Adrenal gland (tissue), 9 donors: ENCODE measurements at regions not wholly inside any gene's neighbourhood (a gene's known extent, or its start where the extent isn't known, plus 50 kb on each side); places are given as distances from the start of the nearest gene placed in this dataset.

Source experiments
- DNase-seq, 7 donors: peaks; one replicate each; pipeline ENCODE4 v3.0.0-alpha.2; 2019 to 2020
- H3K27ac ChIP-seq, 5 donors: fragments of 200-600 bp; sonication (generic) in 4 of 5; 1 replicate in 3 of 5; 2 replicates in 2 of 5; pipeline versions ENCODE4 v1.5.1 to v1.8.0; 2016 to 2020; ENCODE audit warnings: mild to moderate bottlenecking in 1 of 5
- H3K27me3 ChIP-seq: fragments of 200-600 bp; 2 replicates; pipeline ENCODE4 v1.8.0; 2021
- H3K36me3 ChIP-seq, 2 donors: fragments of 200-600 bp; replicated peaks in 1 of 2; 1 replicate in 1 of 2; 2 replicates in 1 of 2; pipeline versions ENCODE4 v1.5.1 to v1.8.0; 2018 to 2022
- H3K4me1 ChIP-seq, 2 donors: fragments of 200-600 bp; replicated peaks in 1 of 2; 1 replicate in 1 of 2; 2 replicates in 1 of 2; pipeline versions ENCODE4 v1.5.1 to v1.8.0; 2018 to 2021
- H3K4me3 ChIP-seq, 4 donors: fragments of 200-600 bp; sonication (generic) in 3 of 4; one replicate each; pipeline ENCODE4 v1.5.1; 2016 to 2018
- H3K9me3 ChIP-seq, 3 donors: fragments of 200-600 bp; sonication (generic) in 1 of 3; replicated peaks in 1 of 3; 1 replicate in 2 of 3; 2 replicates in 1 of 3; pipeline versions ENCODE4 v1.5.1 to v1.8.0; 2016 to 2021
- CTCF ChIP-seq, 6 experiments: fragments of 450-650 bp in 4 of 6; fragments of 200-600 bp in 2 of 6; sonication (generic) in 1 of 6; IDR thresholded peaks; 1 replicate in 5 of 6; 2 replicates in 1 of 6; pipeline versions ENCODE4 v1.5.1 to v1.8.0; 2016 to 2021; ENCODE audit warnings: antibody characterized with exemption in 6 of 6, mild to moderate bottlenecking in 2 of 6, moderate library complexity in 1 of 6
- POLR2A ChIP-seq, 2 donors: fragments of 450-650 bp; IDR thresholded peaks; one replicate each; pipeline ENCODE4 v1.6.1; 2017; ENCODE audit warnings: antibody characterized with exemption in 2 of 2, mild to moderate bottlenecking in 2 of 2, moderate library complexity in 1 of 2
- WGBS, 4 donors: extraction: QIAGEN DNeasy Blood & Tissue Kit in 2 of 4; methylation state at CpG; one replicate each; pipeline versions ENCODE4 v1.1.5 to v1.1.7; 2013 to 2017; 5-methylcytosine and 5-hydroxymethylcytosine counted together
- intact Hi-C, 2 donors: fragments of 100-400 bp; cut with DNase I; formaldehyde crosslinking; loops; one replicate each; pipeline versions ENCODE4 v1.14.1 to v1.15.0; 2022 to 2023
- donor health status: healthy with polysubstance abuse.
- donor health status: Bipolar disorder and iron deficiency.
- donor health status: DM: yes; HTN: yes; CAD: no.
- donor health status: DM: no; HTN: no; CAD: no.
- donor health status: DM: no; HTN: no; CAD: no.

GRCh38 chr2:14747447-14747846 is 114.9 kb downstream of the LRATD1 start:
- Histone ChIP-seq H3K27ac (no peak overlapping the region), H3K4me3 (no peak overlapping the region), H3K4me1 (no peaks in the 10 kb centered on the region), H3K36me3 (no peaks in the 10 kb centered on the region), H3K9me3 (no peaks in the 10 kb centered on the region), H3K27me3 (no peaks in the 10 kb centered on the region)
- DNase-seq: no peak
- intact Hi-C loops: no loop called here
- 82 to 91% (median 84%) methylated on average over 5 of the region's 5 CpGs for WGBS, 4 donors
- TF ChIP-seq POLR2A (IDR thresholded peaks at IDR 0.05) (no peak), CTCF (IDR thresholded peaks at IDR 0.05) (no peak)

GRCh38 chr2:14749884-14750283 is 117.4 kb downstream of the LRATD1 start:
- no peaks in the 10 kb centered on the region for H3K27me3 ChIP-seq
- WGBS, 4 donors: 82 to 95% (median 89%) methylated on average over 1 of the region's 1 CpG
- intact Hi-C loops: no loop called here
- no peak for DNase-seq
- H3K36me3 ChIP-seq: no peaks in the 10 kb centered on the region
- H3K27ac ChIP-seq: no peak overlapping the region
- no peaks in the 10 kb centered on the region for H3K9me3 ChIP-seq
- H3K4me3 ChIP-seq: no peak overlapping the region
- TF ChIP-seq CTCF (IDR thresholded peaks at IDR 0.05) (no peak), POLR2A (IDR thresholded peaks at IDR 0.05) (no peak)
- no peaks in the 10 kb centered on the region for H3K4me1 ChIP-seq

GRCh38 chr2:14750433-14750832 is 117.9 kb downstream of the LRATD1 start:
- Histone ChIP-seq H3K27ac (no peak overlapping the region), H3K9me3 (no peaks in the 10 kb centered on the region), H3K4me1 (no peaks in the 10 kb centered on the region), H3K27me3 (no peaks in the 10 kb centered on the region), H3K36me3 (no peaks in the 10 kb centered on the region), H3K4me3 (no peak overlapping the region)
- no peak for DNase-seq
- intact Hi-C loops: no loop called here
- TF ChIP-seq CTCF (IDR thresholded peaks at IDR 0.05): no peak
- TF ChIP-seq POLR2A (IDR thresholded peaks at IDR 0.05): no peak
- 69 to 82% (median 78%) methylated on average over 5 of the region's 5 CpGs for WGBS, 4 donors

- intact Hi-C loops: no loop called here
- TF ChIP-seq CTCF (IDR thresholded peaks at IDR 0.05) (no peak), POLR2A (IDR thresholded peaks at IDR 0.05) (no peak)
- Histone ChIP-seq H3K9me3 (no peaks in the 10 kb centered on the region), H3K36me3 (no peaks in the 10 kb centered on the region), H3K4me3 (no peak overlapping the region), H3K27ac (no peak overlapping the region), H3K4me1 (no peaks in the 10 kb centered on the region), H3K27me3 (no peaks in the 10 kb centered on the region)
- DNase-seq: no peak
- WGBS, 4 donors: 69 to 82% (median 77%) methylated on average over 2 to 5 of the region's 5 CpGs
These were observed 119.1 kb downstream of the LRATD1 start for GRCh38 chr2:14751581-14751980.
